PC-9 (cell line): ENCODE measurements at regions not wholly inside any gene's neighbourhood (a gene's known extent, or its start where the extent isn't known, plus 50 kb on each side); places are given as distances from the start of the nearest gene placed in this dataset.

Source experiments
- BruUV-seq: library from RNA; stranded (reverse); fragments of 400-500 nt; replicated peaks from 2 replicates; lab custom pipeline; 2021; lab: Mats Ljungman, UMichigan
- CTCF ChIA-PET: fragments of 300-600 bp; sonication (Branson Sonifier 250); formaldehyde crosslinking; loops from one replicate; lab custom pipeline; 2022; ENCODE audit warnings: antibody characterized with exemption; lab: Charles Lee
- POLR2A ChIA-PET: fragments of 300-600 bp; sonication (Branson Sonifier 250); formaldehyde crosslinking; loops from one replicate; lab custom pipeline; 2022; ENCODE audit warnings: antibody characterized with exemption; ENCODE audit not compliant: unreplicated experiment; lab: Charles Lee
- DNase-seq, 2 experiments: peaks; one replicate each; pipeline versions ENCODE4 v3.0.0 to v3.0.0-alpha.2; 2015 to 2022; ENCODE audit warnings: mixed read lengths in 1 of 2
- H2AFZ ChIP-seq: fragments of 200-600 bp; sonication (generic); 2 replicates; pipeline ENCODE4 v1.8.1; 2017; ENCODE audit warnings: antibody characterized with exemption
- H3F3A ChIP-seq: fragments of 200-600 bp; sonication (generic); 2 replicates; pipeline ENCODE4 v1.8.1; 2017; ENCODE audit warnings: antibody characterized with exemption, mild to moderate bottlenecking, low read depth; ENCODE audit not compliant: insufficient read depth
- H3K27ac ChIP-seq: fragments of 200-600 bp; sonication (generic); 2 replicates; pipeline ENCODE4 v1.6.1; 2016; ENCODE audit warnings: mixed run types
- H3K27me3 ChIP-seq: fragments of 200-600 bp; sonication (generic); 2 replicates; pipeline ENCODE4 v1.6.1; 2016; ENCODE audit warnings: low read depth, mixed run types; ENCODE audit not compliant: insufficient read depth
- H3K36me3 ChIP-seq: fragments of 200-600 bp; sonication (generic); 2 replicates; pipeline ENCODE4 v1.6.1; 2016; ENCODE audit warnings: low read depth, mixed run types
- H3K4me1 ChIP-seq: fragments of 200-600 bp; sonication (generic); replicated peaks from 2 replicates; pipeline ENCODE4 v1.6.1; 2016; ENCODE audit warnings: mixed run types; ENCODE audit not compliant: insufficient read depth
- H3K4me2 ChIP-seq: fragments of 200-600 bp; sonication (generic); 2 replicates; pipeline ENCODE4 v1.6.1; 2017; ENCODE audit warnings: mixed run types
- H3K4me3 ChIP-seq: fragments of 200-600 bp; sonication (generic); 2 replicates; pipeline ENCODE4 v1.6.1; 2016; ENCODE audit warnings: mixed run types
- H3K79me2 ChIP-seq: fragments of 200-600 bp; sonication (generic); 2 replicates; pipeline ENCODE4 v1.6.1; 2017; ENCODE audit warnings: low read depth, mixed run types
- H3K9me2 ChIP-seq: fragments of 200-600 bp; sonication (generic); 2 replicates; pipeline ENCODE4 v1.8.1; 2017; ENCODE audit warnings: mild to moderate bottlenecking; ENCODE audit not compliant: insufficient read depth
- H3K9me3 ChIP-seq: fragments of 200-600 bp; sonication (generic); 2 replicates; pipeline ENCODE4 v1.8.1; 2016; ENCODE audit warnings: low read depth; ENCODE audit not compliant: insufficient read depth
- H4K20me1 ChIP-seq: fragments of 200-600 bp; sonication (generic); 2 replicates; pipeline ENCODE4 v1.8.1; 2017; ENCODE audit not compliant: insufficient read depth
- CTCF ChIP-seq: fragments of 200-600 bp; sonication (generic); conservative IDR thresholded peaks from 2 replicates; pipeline ENCODE4 v1.6.1; 2017; ENCODE audit warnings: mixed run types, antibody characterized with exemption, mild to moderate bottlenecking, moderate library complexity
- EZH2 ChIP-seq: fragments of 200-600 bp; sonication (generic); IDR thresholded peaks from 2 replicates; pipeline ENCODE4 v1.8.0; 2017; ENCODE audit warnings: antibody characterized with exemption, low read depth
- intact Hi-C: fragments of 100-400 bp; cut with micrococcal nuclease; formaldehyde crosslinking; loops from one replicate; pipeline ENCODE4 v1.10.0; 2022; ENCODE audit not compliant: unreplicated experiment

DNA sequence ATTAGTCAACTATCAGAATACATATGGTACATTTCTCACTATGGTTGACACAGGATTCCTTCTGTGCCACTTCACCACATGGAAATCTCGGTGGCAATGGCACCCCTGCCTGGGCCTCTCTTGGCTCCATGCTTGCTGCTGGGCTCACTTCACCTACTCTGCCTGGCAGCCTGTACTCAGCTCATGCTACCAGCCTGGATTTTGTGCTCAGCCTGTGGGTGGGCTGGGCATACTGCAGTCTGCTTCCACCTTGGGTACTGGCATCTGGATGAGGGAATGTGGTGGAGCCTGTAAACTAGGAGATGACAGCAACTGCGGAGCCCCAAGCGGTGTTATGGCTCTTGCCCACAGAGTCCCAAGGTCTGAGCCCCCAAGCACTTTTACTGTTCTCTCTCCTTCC, 604.1 kb downstream of the MTRR start:
- CTCF ChIA-PET = no interaction called here
- intact Hi-C loops = no loop called here

DNA sequence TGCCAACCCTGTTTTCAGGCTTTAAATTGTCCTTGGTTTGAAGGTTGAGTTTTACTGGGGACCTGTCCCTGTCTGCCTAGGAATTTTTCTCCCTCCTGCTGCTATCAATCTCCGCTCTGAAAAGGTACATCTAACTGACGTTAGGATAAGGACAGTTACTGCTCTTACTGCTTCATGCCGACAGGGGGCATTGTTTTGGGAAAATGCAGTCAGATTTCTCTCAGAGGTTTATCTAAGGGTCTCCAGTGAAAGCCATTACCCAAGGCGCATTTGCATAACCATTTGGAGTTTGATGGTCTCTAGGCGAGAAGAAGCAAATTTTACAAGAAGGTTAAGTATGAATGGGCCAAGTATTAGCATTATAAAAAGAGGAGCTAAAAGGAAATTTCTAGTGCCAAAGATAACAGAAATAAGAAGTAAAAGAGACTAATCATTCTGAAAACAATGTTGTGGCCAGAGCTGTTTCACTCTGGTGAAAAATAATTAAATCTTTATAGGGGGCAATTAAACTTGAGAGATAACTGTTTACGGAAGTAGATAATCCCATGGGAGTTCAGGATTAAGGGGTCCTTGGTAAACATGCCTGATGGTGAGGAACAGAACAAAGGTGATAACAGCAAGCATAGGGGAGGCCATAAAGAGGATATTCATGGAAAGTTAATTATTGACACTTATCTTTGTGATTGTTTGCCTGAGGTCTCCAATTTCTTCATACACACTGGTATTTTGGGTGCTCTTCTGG, 605.0 kb downstream of the MTRR start:
- no peaks in the 10 kb centered on the region for H3F3A ChIP-seq
- TF ChIP-seq EZH2 (no peak), CTCF (peak; percentile 57)
- H4K20me1 ChIP-seq = no peaks in the 10 kb centered on the region
- no peaks in the 10 kb centered on the region for H3K4me1 ChIP-seq
- H3K9me3 ChIP-seq = peaks cover 5% of the 10 kb centered on the region
- no peak overlapping the region for H3K4me3 ChIP-seq
- H3K27ac ChIP-seq = no peak overlapping the region
- H2AFZ ChIP-seq = no peak overlapping the region
- ChIA-PET POLR2A (no interaction called here), CTCF (no interaction called here)
- no peaks in the 10 kb centered on the region for H3K79me2 ChIP-seq
- H3K36me3 ChIP-seq = no peaks in the 10 kb centered on the region
- BruUV-seq = no TSS peak
- intact Hi-C loops = no loop called here
- H3K4me2 ChIP-seq = no peak overlapping the region
- no peak for DNase-seq
- no peaks in the 10 kb centered on the region; the same call in 1 of the 2 replicates for H3K9me2 ChIP-seq
- no peaks in the 10 kb centered on the region; the same call in 1 of the 2 replicates for H3K27me3 ChIP-seq

More for the DNA sequence above, 604.1 kb downstream of the MTRR start:
- no peak for DNase-seq
- Histone ChIP-seq H2AFZ (no peak overlapping the region), H3K36me3 (no peaks in the 10 kb centered on the region), H3K79me2 (no peaks in the 10 kb centered on the region), H4K20me1 (no peaks in the 10 kb centered on the region), H3K27me3 (no peaks in the 10 kb centered on the region; the same call in 1 of the 2 replicates), H3K4me2 (no peak overlapping the region), H3K27ac (no peak overlapping the region), H3K9me2 (no peaks in the 10 kb centered on the region; the same call in 1 of the 2 replicates), H3K9me3 (peaks cover 5% of the 10 kb centered on the region; the same call in 1 of the 2 replicates), H3F3A (no peaks in the 10 kb centered on the region), H3K4me3 (no peak overlapping the region), H3K4me1 (no peaks in the 10 kb centered on the region)
- POLR2A ChIA-PET = no interaction called here
- no TSS peak for BruUV-seq
- TF ChIP-seq EZH2 (no peak), CTCF (no peak)

DNA sequence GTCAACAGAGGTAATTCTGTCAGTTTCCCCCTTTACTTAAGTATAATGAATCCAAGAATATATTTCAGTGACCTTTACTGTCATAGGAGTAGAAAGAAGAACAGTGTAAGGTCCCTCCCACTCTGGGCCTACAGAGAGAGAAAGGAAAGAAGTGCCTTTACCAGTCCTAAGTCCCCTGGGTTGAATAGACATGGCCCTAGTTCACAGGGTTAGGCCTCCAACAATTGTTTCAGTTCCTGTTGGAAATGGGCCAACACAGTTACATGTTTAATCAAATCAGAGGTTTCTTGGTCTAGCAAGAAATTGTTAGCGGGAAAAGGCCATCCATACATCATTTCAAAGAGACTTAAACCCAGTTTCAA, 605.6 kb downstream of the MTRR start:
- intact Hi-C loops = no loop called here
- no peak for TF ChIP-seq EZH2
- TF ChIP-seq CTCF = no peak
- Histone ChIP-seq H3K79me2 (no peaks in the 10 kb centered on the region), H3K27ac (no peak overlapping the region), H3K4me3 (no peak overlapping the region), H4K20me1 (no peaks in the 10 kb centered on the region), H3K9me2 (no peaks in the 10 kb centered on the region; the same call in 1 of the 2 replicates), H3K9me3 (peaks cover 5% of the 10 kb centered on the region), H3K4me2 (no peak overlapping the region), H3K27me3 (no peaks in the 10 kb centered on the region; the same call in 1 of the 2 replicates), H2AFZ (no peak overlapping the region), H3K4me1 (no peaks in the 10 kb centered on the region), H3K36me3 (no peaks in the 10 kb centered on the region), H3F3A (no peaks in the 10 kb centered on the region)
- no TSS peak for BruUV-seq
- ChIA-PET CTCF (no interaction called here), POLR2A (no interaction called here)
- no peak for DNase-seq
